HG03575 (cell line): ENCODE measurements at regions not wholly inside any gene's neighbourhood (a gene's known extent, or its start where the extent isn't known, plus 50 kb on each side); places are given as distances from the start of the nearest gene placed in this dataset.
"Not testable (repeated sequence)": the region's sequence is repeated elsewhere in the genome, so short reads cannot be mapped to it uniquely, and the experiment has no call there.

Experiments
- ATAC-seq: cut with Tn5 transposase; IDR thresholded peaks from one replicate; pipeline ENCODE4 v1.9.1; 2021; ENCODE audit not compliant: unreplicated experiment, insufficient number of reproducible peaks, low FRiP score; ENCODE audit errors: extremely low read depth

DNA sequence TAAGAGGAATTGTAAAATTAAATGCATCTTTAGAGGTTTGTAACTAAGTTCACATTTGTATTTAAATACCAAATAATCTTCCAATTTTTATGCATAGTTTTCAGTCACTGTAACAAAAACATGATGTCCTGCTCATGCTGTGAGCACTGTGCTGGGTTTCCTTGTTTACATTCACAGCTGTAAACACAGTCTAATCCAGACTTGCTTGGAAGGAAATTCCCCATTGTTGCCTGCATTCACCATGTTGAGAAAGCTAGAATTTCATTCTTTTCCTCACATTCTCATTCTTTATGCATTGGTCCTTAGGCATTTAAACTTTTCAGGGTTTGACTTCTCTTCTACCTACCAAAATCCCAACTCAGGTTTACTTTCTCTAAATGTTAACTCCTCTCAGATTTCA lies 242.0 kb upstream of the TBX18 start:
- ATAC-seq, result no peak

DNA sequence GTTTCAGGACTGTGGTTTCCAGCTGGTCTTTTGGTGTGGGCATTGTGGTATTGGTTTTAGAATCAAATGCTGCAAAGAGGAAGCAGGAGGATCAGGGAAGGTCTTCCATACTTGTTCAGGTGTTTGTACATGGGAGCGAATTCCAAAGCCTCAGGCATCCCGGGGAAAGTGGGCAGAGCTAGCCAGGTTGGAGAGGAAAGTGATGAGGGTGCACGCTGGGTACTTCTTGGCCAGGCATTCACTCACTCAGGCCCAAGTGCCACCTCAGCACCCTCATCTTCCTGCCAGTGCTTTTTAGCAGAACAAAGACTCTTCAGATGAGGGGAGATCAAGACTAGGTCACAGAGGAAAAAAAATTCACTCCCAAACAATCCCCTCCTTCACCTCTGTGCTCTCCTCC lies 241.1 kb upstream of the TBX18 start:
- no peak for ATAC-seq

DNA sequence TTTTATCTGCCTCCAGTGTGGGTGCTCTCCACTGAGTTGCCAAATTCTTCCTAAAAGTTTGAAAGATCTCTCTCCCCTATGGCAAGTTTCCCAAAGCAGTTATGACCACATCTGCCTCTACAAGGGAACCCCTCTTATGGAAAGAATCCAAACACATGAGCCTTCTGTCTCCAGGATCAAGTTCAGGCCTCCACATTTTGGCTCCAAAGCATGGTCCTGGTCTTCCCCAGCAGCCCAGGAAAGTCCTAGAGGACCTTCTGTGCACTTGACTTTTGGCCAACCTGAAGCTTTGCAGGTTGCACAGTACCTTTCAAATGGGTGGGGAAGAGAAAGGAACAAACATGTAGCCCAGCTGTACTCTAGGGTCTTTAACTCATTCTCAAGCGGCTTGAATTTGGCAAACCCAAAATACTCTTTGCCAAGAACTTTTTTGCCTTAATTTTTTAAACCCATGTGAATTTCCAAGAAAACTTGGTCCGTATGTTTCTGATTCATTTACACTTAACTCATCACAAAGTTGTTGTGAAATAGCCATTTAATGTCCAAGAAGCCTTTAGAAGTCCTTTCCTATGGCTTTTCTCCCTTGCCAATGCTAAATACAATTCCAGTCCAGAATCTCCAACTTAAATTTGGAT lies 240.1 kb upstream of the TBX18 start:
- no peak for ATAC-seq

DNA sequence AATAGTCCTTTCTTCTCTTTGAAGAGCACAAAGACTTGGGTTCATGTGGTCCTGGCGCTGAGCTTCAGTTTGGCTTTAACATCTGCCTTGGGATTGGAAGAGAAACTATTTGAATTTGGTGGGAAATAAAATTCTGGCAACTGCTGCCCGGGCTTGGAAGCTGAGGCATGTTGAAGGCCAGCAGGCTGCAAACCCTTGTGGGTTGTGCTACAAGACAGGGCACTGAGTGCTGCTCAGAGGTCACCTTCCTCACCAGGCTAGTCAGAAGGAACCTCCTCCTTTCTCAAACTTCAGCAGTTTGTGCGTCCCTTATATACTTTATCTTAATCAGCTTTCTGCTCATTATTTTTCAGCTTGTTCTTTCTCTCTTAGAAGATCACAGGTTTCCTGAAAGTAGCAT lies 238.4 kb upstream of the TBX18 start:
- no peak for ATAC-seq

DNA sequence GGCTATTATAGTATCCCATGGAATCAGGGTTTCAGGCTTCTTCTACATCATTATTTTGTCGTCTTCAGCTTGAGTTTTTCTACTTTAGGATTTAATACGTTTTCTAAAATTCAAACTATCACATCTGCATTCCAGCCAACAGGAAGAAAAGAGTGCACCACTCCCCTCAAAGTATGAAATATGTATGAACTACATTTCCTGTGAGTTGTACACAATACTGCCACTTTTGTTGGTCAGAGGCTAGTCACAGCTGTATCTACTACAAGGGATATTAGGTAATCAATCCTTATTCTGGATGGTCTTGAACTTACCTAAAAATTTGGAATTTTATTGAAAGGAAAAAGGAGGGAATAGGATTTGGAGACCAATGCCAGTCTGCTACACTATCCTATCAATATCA lies 235.6 kb upstream of the TBX18 start:
- ATAC-seq, result no peak

DNA sequence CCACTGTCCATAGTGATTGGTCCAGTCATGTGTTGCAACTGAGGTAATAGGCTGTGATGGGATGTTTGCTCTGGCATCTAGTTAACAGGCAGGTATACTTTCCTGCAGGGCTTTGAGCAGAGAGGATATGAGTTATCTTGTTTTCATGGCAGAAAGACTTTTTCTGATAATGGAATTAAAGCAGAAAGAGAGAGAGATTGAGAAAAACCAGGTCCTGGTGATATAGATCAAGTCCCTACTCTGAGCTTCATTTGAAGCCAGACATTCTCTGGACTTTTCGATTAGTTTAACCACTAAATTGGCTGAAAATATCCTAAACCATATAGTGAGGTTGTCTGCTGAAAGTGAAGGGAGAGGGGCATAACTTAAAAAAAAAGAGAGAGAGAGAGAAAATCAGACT lies 233.8 kb upstream of the TBX18 start:
- ATAC-seq, result no peak

DNA sequence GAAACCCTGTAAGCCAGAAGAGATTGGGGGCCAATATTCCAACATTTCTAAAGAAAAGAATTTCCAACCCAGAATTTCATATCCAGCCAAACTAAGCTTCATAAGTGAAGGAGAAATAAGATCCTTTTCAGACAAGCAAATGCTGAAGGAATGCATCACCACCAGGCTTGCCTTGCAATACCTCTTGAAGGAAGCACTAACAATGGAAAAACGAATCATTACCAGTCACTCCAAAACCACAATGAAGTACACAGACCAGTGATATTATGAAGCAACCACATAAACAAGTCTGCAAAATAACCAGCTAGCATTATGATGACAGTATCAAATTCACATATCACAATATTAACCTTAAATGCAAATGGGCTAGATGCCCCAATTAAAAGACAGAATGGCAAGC lies 224.4 kb upstream of the TBX18 start:
- ATAC-seq, result not testable (repeated sequence)

DNA sequence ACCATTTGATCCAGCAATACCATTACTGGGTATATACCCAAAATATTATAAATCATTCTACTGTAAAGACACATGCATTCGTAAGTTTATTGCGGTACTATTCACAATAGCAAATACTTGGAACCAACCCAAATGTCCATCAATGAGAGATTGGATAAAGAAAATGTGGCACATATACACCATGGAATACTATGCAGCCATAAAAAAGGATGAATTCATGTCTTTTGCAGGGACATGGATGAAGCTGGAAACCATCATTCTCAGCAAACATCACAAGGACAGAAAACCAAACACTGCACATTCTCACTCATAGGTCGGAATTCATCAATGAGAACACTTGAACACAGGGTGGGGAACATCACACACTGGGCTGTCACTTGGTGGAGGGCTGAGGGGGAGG lies 221.1 kb upstream of the TBX18 start:
- not testable (repeated sequence) for ATAC-seq

DNA sequence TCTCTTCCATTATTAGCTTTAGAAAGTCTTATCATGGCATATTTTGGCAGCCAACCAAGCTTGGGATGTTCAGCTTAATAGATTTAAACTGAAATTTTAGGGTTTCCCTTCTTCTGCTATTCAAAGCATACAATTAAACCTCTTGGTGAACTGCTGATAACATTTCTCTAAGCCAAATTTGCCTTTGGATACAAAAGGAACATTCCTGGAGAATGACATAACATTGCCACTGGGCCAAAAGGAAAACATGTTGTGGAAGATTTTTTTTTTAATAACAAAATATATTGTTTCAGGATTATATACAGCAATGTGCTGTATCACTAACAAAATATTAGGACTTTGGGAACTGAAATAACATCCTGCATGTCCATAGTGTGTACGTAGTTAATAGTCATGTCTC lies 215.1 kb upstream of the TBX18 start:
- ATAC-seq, result no peak

DNA sequence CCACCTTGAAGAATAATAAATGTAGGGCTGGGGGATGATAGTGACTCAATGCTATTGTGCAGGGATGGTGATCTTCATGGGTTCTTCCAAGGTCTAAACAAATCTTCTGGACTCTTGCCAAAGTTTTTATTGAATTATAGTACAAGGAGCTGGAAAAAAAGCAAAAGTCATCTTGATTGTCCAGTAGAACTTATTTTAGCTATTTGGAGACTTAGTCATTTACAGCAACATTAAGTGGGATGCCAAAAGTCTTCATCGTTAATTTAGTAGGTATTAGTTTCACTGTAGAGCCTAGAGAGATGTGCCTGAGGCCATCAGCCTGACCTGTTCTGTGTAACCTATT lies 212.9 kb upstream of the TBX18 start:
- no peak for ATAC-seq

DNA sequence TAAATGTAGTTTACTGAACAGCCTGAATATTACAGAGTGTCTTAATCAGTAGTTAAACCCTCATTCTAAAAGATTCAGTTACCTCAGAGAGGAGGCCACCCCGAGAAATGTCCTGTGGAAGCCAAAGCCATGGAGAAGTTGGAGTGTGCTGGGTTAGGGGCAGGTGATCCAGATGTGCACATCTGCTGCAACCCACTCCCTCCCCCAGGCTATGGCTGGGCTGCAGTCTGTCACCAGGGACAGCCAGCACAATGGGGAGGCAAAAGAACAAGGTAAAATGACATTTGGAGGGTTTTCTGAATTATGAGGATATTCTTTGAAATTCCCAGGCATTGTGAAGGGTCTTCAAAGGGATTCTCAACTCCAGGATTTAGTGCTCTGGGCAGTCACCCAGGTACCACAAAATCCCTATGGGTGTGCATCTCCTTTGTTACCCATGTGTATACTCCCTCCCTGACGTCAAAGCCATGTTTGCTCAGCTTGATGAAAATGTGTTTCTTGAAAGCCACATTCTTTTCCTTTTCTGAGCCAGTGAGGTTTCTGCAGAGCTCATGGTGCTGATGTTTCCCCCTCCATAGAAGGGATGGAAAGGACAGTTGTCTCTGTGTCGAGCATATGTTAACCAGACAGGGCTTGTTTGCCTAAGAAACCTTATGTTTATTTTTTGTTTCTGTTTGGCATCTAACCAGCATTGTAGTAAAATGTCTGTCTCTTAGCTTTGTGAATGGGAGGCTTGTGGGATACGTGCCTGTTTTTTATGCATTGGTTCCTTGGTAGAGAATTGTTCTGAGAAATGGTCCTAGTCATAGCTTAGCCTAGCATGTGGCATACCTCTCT lies 212.3 kb upstream of the TBX18 start:
- ATAC-seq, result no peak

DNA sequence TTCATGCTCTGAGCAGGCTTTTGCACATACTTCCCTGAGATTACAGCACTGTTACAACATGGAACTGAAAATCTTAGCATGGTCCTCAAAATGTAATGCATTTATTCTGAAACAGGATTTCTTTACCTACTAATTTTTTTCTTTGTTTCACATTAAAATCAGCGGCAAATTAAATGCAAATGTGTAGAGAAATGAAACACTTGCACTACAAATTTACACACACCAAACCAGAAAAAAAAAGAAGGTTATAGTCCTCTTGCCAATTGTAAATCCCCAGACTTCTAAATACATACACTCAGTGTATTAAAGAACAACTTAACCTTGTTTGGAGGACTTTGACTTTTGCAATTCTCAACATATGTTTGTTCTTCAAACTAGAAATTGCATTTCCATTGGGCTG lies 210.9 kb upstream of the TBX18 start:
- ATAC-seq, result no peak

DNA sequence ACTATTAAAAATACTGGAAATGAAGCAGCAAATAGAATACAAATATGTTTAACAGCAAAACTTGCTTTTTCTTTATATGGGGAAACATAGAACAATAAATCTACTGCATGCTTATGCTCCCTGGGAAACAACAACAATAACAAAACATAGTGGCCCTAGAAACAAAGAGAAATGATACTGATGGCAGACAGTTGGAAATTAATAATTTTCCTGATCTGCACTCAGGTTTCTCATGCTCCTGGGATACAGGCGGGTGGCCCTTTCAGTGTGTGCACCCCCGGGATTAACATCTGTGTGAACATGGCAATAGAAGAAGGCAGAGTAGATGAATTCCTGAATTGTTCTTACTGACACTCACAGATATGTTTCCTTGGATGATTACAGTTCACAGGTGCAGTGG lies 209.2 kb upstream of the TBX18 start:
- ATAC-seq, result no peak

DNA sequence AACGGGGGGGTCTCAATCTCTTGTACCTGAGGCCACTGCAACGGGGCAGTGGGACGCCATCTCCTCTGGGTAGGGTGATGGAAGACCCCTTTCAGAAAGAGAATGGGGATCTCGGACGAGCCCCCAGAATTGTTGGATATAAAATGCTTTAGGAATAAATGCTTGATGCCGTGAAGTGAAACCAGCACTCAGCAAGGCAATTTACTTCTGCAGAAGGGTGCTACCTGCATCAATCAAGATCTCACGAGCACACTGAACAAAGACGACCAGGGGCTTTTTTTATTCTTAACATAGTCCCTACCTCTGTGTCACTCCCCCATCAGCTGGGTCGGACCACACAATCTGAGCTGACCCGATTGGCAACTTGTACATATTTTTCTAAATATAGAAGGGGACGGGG lies 203.6 kb upstream of the TBX18 start:
- no peak for ATAC-seq

DNA sequence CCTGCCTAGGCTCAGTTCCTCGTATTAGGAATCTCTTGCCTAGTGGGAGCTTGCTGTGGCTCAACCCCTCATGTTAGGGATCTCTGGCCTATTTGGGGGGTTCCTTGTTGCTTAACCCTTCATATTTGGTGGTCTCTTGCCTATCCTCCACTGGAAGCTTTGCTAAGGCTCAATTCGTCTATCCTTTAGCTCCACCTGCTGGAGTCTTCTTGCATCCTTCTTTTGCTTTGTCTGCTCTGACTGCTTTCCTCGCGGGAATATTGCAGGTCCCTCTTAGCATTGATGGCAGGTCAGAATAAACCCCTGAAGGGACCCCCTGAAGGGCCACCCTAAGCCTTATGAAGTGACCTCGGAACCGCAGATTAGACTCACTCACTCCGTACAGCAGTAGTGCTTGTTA lies 203.0 kb upstream of the TBX18 start:
- no peak for ATAC-seq

DNA sequence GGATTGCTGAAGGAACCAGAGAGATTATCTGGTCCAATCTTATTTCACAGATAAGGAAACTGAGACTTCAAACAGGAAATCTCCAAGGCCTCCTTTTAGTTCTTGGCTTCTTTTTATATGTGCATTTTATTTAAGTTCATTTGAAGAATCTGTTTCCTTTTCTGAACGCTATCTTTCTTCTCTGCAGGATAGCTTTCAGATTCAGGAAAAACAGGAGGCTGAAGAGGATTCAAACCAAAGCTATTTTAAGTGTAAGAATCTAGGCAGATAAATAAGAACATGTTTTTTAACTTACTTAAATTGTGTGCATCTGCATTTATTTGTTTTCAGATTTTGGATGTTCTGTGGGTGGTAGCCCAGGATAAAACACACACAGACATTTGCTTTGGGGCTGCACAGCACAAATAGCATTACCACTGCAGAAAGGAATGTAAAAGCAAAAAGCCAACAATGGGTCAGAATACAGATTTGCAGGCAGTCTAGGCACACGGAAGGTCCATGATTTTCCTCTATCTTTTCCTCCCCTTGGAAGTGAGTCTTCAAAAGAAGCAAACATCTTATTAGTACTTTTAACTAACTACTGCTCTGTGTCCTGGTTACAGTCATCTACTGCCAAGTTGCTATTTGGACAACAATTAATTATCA lies 188.8 kb upstream of the TBX18 start:
- no peak for ATAC-seq

DNA sequence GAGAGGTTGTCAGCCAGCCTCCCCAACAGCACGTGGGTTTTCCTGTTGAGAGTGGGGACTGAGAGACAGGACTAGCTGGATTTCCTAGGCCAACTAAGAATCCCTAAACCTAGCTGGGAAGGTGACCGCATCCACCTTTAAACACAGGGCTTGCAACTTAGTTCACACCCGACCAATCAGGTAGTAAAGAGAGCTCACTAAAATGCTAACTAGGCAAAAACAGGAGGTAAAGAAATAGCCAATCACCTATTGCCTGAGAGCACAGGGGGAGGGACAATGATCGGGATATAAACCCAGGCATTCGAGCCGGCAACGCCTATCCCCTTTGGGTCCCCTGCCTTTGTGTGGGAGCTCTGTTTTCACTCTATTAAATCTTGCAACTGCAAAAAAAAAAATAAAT lies 180.5 kb upstream of the TBX18 start:
- ATAC-seq, result not testable (repeated sequence)

DNA sequence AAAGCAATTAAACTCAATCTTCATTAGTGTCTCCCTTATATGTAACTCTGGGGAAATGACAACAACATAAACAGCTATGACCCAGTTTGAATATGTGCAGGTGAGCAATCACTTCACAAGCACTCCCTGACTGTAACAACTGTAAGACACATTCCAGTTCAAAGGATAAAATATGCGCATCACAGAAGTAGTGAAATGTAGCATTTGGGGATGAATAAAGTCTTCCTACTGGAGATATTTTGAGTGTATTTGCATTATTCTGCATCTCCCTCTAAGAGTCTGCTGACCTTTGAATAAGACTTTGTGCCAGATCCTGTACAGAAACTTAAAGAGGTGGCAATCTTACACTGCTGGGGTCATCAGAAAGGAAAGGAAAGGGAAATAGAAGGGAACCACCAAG lies 179.5 kb upstream of the TBX18 start:
- no peak for ATAC-seq

DNA sequence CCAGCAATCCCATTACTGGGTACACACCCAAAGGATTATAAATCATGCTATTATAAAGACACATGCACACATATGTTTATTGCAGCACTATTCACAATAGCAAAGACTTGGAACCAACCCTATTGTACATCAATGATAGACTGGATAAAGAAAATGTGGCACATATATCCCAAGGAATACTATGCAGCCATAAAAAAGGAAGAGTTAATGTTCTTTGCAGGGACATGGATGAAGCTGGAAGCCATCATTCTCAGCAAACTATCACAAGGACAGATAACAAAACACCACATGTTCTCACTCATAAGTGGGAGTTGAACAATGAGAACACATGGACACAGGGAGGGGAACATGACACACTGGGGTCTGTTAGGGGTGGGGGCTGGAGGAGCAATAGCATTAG lies 177.2 kb upstream of the TBX18 start:
- ATAC-seq, result not testable (repeated sequence)

DNA sequence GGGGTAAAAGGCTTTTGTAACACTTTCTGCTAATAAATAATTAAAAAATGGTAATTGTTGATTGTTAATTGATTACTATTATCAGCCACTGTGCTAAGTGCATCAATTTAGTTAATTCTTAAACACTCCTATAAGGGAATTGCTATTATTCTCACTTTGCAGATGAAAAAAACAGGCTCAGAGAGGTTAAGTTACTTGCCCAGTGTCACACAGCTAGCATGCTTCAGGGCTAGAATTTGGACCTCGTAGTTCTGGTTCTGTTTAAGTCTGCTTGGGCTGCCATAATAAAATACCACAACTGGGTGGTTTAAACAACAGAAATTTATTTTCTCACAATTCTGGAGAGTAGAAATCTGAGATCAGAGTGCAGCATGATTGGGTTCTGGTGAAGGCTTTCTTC lies 164.8 kb upstream of the TBX18 start:
- no peak for ATAC-seq
